ENCODE measurements at regions not wholly inside any gene's neighbourhood (a gene's known extent, or its start where the extent isn't known, plus 50 kb on each side); places are given as distances from the start of the nearest gene placed in this dataset.
"Not testable (repeated sequence)": the region's sequence is repeated elsewhere in the genome, so short reads cannot be mapped to it uniquely, and the experiment has no call there.

- Histone ChIP-seq H3K27me3 (no peaks in the 10 kb centered on the region), H3K4me1 (no peaks in the 10 kb centered on the region), H3K36me3 (no peaks in the 10 kb centered on the region), H3K9me3 (no peaks in the 10 kb centered on the region), H3K4me3 (no peak overlapping the region), H3K27ac (no peak overlapping the region)
- TF ChIP-seq CTCF (IDR thresholded peaks at IDR 0.05), result no peak
- TF ChIP-seq POLR2AphosphoS5 (IDR thresholded peaks at IDR 0.05; ENCODE audit: insufficient read depth in 1 of 2, low read depth in 1 of 2), result no peak
- TF ChIP-seq POLR2A (IDR thresholded peaks at IDR 0.05), result no peak
- intact Hi-C loops (cut with DNase I), result no loop called here
- DNase-seq (ENCODE audit: extremely low spot score in 2 of 2), result no peak
Measured at GRCh38 chr13:90511903-90512302, 835.6 kb upstream of the MIR17HG start.

GRCh38 chr13:90514712-90515111 is 832.8 kb upstream of the MIR17HG start:
- H3K36me3 ChIP-seq; H3K4me1 ChIP-seq; H3K27ac ChIP-seq; H3K27me3 ChIP-seq; H3K9me3 ChIP-seq; intact Hi-C loops (cut with DNase I); DNase-seq (ENCODE audit: extremely low spot score in 2 of 2); H3K4me3 ChIP-seq: not testable (repeated sequence)

- DNase-seq (ENCODE audit: extremely low spot score in 2 of 2), result no peak
- H3K4me1 ChIP-seq, result no peaks in the 10 kb centered on the region
Measured at GRCh38 chr13:90518417-90518816, 829.1 kb upstream of the MIR17HG start.

GRCh38 chr13:90519157-90519556 is 828.3 kb upstream of the MIR17HG start:
- Histone ChIP-seq H3K27me3 (no peaks in the 10 kb centered on the region), H3K27ac (no peak overlapping the region), H3K36me3 (no peaks in the 10 kb centered on the region), H3K4me1 (no peaks in the 10 kb centered on the region), H3K4me3 (no peak overlapping the region), H3K9me3 (no peaks in the 10 kb centered on the region)
- intact Hi-C loops (cut with DNase I), result no loop called here
- DNase-seq (ENCODE audit: extremely low spot score in 2 of 2), result no peak
- TF ChIP-seq CTCF (IDR thresholded peaks at IDR 0.05) (no peak), POLR2A (IDR thresholded peaks at IDR 0.05) (no peak), POLR2AphosphoS5 (IDR thresholded peaks at IDR 0.05; ENCODE audit: insufficient read depth in 1 of 2, low read depth in 1 of 2) (no peak)

More at GRCh38 chr13:90518417-90518816, 829.1 kb upstream of the MIR17HG start:
- intact Hi-C loops (cut with DNase I), result no loop called here
- H3K4me3 ChIP-seq, result no peak overlapping the region
- H3K27ac ChIP-seq, result no peak overlapping the region
- no peak for TF ChIP-seq POLR2A (IDR thresholded peaks at IDR 0.05)
- TF ChIP-seq CTCF (IDR thresholded peaks at IDR 0.05), result no peak
- no peak for TF ChIP-seq POLR2AphosphoS5 (IDR thresholded peaks at IDR 0.05; ENCODE audit: insufficient read depth in 1 of 2, low read depth in 1 of 2)
- no peaks in the 10 kb centered on the region for H3K36me3 ChIP-seq
- H3K9me3 ChIP-seq, result no peaks in the 10 kb centered on the region
- no peaks in the 10 kb centered on the region for H3K27me3 ChIP-seq

GRCh38 chr13:90526711-90527110 is 820.8 kb upstream of the MIR17HG start:
- Histone ChIP-seq H3K27ac (no peak overlapping the region), H3K4me3 (no peak overlapping the region), H3K4me1 (no peaks in the 10 kb centered on the region), H3K9me3 (no peaks in the 10 kb centered on the region), H3K36me3 (no peaks in the 10 kb centered on the region), H3K27me3 (no peaks in the 10 kb centered on the region)
- TF ChIP-seq POLR2A (IDR thresholded peaks at IDR 0.05) (no peak), POLR2AphosphoS5 (IDR thresholded peaks at IDR 0.05; ENCODE audit: insufficient read depth in 1 of 2, low read depth in 1 of 2) (no peak), CTCF (IDR thresholded peaks at IDR 0.05) (no peak)
- intact Hi-C loops (cut with DNase I), result no loop called here
- DNase-seq (ENCODE audit: extremely low spot score in 2 of 2), result no peak

- Histone ChIP-seq H3K36me3 (no peaks in the 10 kb centered on the region), H3K27me3 (no peaks in the 10 kb centered on the region), H3K27ac (no peak overlapping the region), H3K9me3 (no peaks in the 10 kb centered on the region), H3K4me1 (no peaks in the 10 kb centered on the region), H3K4me3 (no peak overlapping the region)
- no peak for TF ChIP-seq POLR2AphosphoS5 (IDR thresholded peaks at IDR 0.05; ENCODE audit: insufficient read depth in 1 of 2, low read depth in 1 of 2)
- no peak for TF ChIP-seq CTCF (IDR thresholded peaks at IDR 0.05)
- no peak for TF ChIP-seq POLR2A (IDR thresholded peaks at IDR 0.05)
- DNase-seq (ENCODE audit: extremely low spot score in 2 of 2), result no peak
- intact Hi-C loops (cut with DNase I), result no loop called here
Measured at GRCh38 chr13:90531744-90532143, 815.7 kb upstream of the MIR17HG start.

Data from vagina (tissue), 2 donors.